ENCODE measurements at regions not wholly inside any gene's neighbourhood (a gene's known extent, or its start where the extent isn't known, plus 50 kb on each side); places are given as distances from the start of the nearest gene placed in this dataset.

DNA sequence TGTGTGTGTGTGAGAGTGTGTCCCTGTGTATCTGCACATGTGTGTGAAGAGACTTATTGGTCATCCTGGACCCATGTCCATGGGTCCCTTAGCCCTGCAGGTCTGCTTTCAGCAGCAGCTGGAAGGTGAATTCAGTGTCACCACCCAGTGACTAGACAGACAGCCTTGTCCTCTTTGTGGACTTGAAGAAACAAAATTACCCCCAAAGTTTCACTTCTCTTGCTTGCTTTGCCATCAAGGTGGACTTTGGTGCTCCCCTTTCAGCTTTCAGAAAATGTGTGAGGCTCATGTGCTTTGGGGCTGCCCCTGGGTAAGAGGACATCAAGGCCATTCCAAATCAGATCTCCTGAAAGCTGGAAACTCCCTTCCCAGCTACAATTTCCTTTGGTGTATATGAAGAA, 1063.8 kb downstream of the BCL11B start:
- TF ChIP-seq, protein P1, sequence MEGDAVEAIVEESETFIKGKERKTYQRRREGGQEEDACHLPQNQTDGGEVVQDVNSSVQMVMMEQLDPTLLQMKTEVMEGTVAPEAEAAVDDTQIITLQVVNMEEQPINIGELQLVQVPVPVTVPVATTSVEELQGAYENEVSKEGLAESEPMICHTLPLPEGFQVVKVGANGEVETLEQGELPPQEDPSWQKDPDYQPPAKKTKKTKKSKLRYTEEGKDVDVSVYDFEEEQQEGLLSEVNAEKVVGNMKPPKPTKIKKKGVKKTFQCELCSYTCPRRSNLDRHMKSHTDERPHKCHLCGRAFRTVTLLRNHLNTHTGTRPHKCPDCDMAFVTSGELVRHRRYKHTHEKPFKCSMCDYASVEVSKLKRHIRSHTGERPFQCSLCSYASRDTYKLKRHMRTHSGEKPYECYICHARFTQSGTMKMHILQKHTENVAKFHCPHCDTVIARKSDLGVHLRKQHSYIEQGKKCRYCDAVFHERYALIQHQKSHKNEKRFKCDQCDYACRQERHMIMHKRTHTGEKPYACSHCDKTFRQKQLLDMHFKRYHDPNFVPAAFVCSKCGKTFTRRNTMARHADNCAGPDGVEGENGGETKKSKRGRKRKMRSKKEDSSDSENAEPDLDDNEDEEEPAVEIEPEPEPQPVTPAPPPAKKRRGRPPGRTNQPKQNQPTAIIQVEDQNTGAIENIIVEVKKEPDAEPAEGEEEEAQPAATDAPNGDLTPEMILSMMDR (conservative IDR thresholded peaks at IDR 0.05) = no peak
- TF ChIP-seq ZFX (IDR thresholded peaks at IDR 0.05) = no peak
